GM12875 (cell line): ENCODE measurements at regions not wholly inside any gene's neighbourhood (a gene's known extent, or its start where the extent isn't known, plus 50 kb on each side); places are given as distances from the start of the nearest gene placed in this dataset.

Source experiments
- H3K4me3 ChIP-seq: one replicate; pipeline ENCODE4 v1.5.1; 2011; ENCODE audit warnings: low read depth, low read length, control low read depth
- CTCF ChIP-seq: IDR thresholded peaks from 2 replicates; pipeline ENCODE4 v1.5.1; 2011; ENCODE audit warnings: low read depth, mild to moderate bottlenecking, control low read depth, inconsistent platforms, low read length, moderate library complexity, borderline replicate concordance; ENCODE audit not compliant: insufficient read depth

GRCh38 chr3:162138509-162138908 lies 641.9 kb downstream of the OTOL1 start:
- no peak overlapping the region for H3K4me3 ChIP-seq
- TF ChIP-seq CTCF, result no peak

GRCh38 chr3:162139841-162140240 lies 643.2 kb downstream of the OTOL1 start:
- TF ChIP-seq CTCF, result no peak
- H3K4me3 ChIP-seq, result no peak overlapping the region

- no peak overlapping the region for H3K4me3 ChIP-seq
- no peak for TF ChIP-seq CTCF
These were observed 644.7 kb downstream of the OTOL1 start for GRCh38 chr3:162141272-162141791.

GRCh38 chr3:162142511-162142910 lies 645.9 kb downstream of the OTOL1 start:
- no peak for TF ChIP-seq CTCF
- H3K4me3 ChIP-seq, result no peak overlapping the region

- TF ChIP-seq CTCF, result no peak
- no peak overlapping the region for H3K4me3 ChIP-seq
These were observed 646.6 kb downstream of the OTOL1 start for GRCh38 chr3:162143180-162143579.

GRCh38 chr3:162147996-162148395 lies 651.4 kb downstream of the OTOL1 start:
- H3K4me3 ChIP-seq, result no peak overlapping the region
- no peak for TF ChIP-seq CTCF

- no peak for TF ChIP-seq CTCF
- no peak overlapping the region for H3K4me3 ChIP-seq
These were observed 654.2 kb downstream of the OTOL1 start for GRCh38 chr3:162150790-162151189.
